Ovary (tissue), 3 donors: ENCODE measurements at regions not wholly inside any gene's neighbourhood (a gene's known extent, or its start where the extent isn't known, plus 50 kb on each side); places are given as distances from the start of the nearest gene placed in this dataset.

Source experiments
- EP300 ChIP-seq: sonication (generic); formaldehyde crosslinking; IDR thresholded peaks from one replicate; pipeline ENCODE4 v1.6.1; 2017; ENCODE audit warnings: antibody characterized with exemption
- POLR2A ChIP-seq: fragments of 450-650 bp; IDR thresholded peaks from one replicate; pipeline ENCODE4 v1.6.1; 2017; ENCODE audit warnings: antibody characterized with exemption, mild to moderate bottlenecking, moderate library complexity
- TF ChIP-seq, protein P1 (sequence below), 3 donors: fragments of 450-650 bp in 2 of 3; fragments of 200-600 bp in 1 of 3; IDR thresholded peaks; one replicate each; pipeline versions ENCODE4 v1.5.1 to v1.8.0; 2016 to 2022; ENCODE audit warnings: antibody characterized with exemption in 3 of 3, mild to moderate bottlenecking in 1 of 3
- donor health status: DM: no; HTN: no; CAD: no.

DNA sequence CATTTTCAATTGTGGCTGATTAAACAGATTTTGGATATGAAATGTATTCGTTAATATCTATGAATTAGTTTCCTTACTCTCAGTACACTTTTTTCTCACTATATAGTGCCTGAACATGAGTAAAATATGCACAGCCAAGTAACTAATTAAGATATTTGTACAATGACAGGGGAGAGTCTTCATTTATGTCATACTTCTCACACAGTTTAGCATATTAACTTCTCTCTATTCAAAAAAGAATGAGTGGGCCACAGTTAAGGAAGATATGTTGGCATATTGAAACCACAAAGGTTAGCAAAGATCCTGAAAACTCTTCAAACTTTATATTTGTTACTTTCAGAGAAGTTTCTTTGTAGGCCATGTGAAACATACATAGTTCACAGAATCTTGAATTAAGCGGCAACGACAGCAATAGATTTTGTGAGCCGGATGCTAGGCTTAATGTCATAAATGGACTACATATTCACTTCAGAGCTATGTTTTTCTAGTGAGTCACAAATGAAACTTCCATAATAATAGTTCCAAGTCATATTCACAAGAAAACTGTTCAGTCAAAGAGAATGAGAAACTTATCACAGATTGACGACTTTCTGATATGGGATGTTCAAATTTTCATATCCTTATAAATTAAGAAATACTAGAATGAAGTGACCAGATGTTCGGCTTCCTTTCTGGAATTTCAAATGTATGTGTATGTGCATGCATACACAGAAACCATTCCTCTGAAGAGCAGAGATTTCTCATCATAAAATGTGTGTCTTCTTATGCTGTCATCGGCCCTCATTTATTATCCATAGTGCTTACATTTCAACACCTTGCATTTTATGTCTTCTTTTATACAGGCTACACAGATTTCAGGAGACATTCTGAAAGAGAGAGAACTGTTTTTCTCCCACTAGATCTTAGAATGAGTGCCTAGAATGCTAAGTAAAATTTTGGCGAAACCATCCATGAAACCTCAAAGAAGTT is 584.0 kb downstream of the SATB2 start:
- TF ChIP-seq, protein P1, sequence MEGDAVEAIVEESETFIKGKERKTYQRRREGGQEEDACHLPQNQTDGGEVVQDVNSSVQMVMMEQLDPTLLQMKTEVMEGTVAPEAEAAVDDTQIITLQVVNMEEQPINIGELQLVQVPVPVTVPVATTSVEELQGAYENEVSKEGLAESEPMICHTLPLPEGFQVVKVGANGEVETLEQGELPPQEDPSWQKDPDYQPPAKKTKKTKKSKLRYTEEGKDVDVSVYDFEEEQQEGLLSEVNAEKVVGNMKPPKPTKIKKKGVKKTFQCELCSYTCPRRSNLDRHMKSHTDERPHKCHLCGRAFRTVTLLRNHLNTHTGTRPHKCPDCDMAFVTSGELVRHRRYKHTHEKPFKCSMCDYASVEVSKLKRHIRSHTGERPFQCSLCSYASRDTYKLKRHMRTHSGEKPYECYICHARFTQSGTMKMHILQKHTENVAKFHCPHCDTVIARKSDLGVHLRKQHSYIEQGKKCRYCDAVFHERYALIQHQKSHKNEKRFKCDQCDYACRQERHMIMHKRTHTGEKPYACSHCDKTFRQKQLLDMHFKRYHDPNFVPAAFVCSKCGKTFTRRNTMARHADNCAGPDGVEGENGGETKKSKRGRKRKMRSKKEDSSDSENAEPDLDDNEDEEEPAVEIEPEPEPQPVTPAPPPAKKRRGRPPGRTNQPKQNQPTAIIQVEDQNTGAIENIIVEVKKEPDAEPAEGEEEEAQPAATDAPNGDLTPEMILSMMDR (IDR thresholded peaks at IDR 0.05), result no peak
- no peak for TF ChIP-seq POLR2A
- no peak for TF ChIP-seq EP300
